GM12878 (cell line): ENCODE measurements at regions not wholly inside any gene's neighbourhood (a gene's known extent, or its start where the extent isn't known, plus 50 kb on each side); places are given as distances from the start of the nearest gene placed in this dataset.
A peak's percentile ranks its signal among the peaks of the same experiment; 100 is the strongest.

ENCODE experiments used
- ATAC-seq: fragments of 200-7000 bp; cut with Tn5 transposase; 3 replicates; pipeline ENCODE4 v1.9.1; 2020; ENCODE audit warnings: mild to moderate bottlenecking, moderate library complexity
- BruUV-seq: library from RNA; stranded (reverse); fragments of 400-500 nt; replicated peaks from 2 replicates; lab custom pipeline; 2021; lab: Mats Ljungman, UMichigan
- CTCF ChIA-PET: fragments of 300-600 bp; sonication (Branson Sonifier 250); formaldehyde crosslinking; extraction: SDS; loops from one replicate; lab custom pipeline; 2021; ENCODE audit warnings: inconsistent platforms; lab: Yijun Ruan, JAX
- POLR2A ChIA-PET: fragments of 350-600 bp; formaldehyde crosslinking; extraction: SDS; loops from one replicate; lab custom pipeline; 2021; ENCODE audit warnings: inconsistent platforms; lab: Charles Lee
- RAD21 ChIA-PET: fragments of 300-600 bp; sonication (Branson Sonifier 250); formaldehyde crosslinking; loops from one replicate; lab custom pipeline; 2023; ENCODE audit warnings: antibody characterized with exemption; ENCODE audit not compliant: unreplicated experiment; lab: Charles Lee
- SMC1A ChIA-PET: fragments of 300-600 bp; sonication (Branson Sonifier 250); formaldehyde crosslinking; loops from one replicate; lab custom pipeline; 2023; ENCODE audit not compliant: unreplicated experiment, uncharacterized antibody; lab: Charles Lee
- DNase-seq: peaks from one replicate; pipeline ENCODE4 v3.0.0-alpha.2; 2011; ENCODE audit warnings: low read depth, low spot score
- FAIRE-seq: peaks from 3 replicates; lab custom pipeline; 2011; peaks lifted over from hg19 to GRCh38; lab: Jason Lieb, UNC
- H2AFZ ChIP-seq: 2 replicates; pipeline ENCODE4 v1.6.0; 2011; ENCODE audit warnings: low read depth, low read length, control low read depth; ENCODE audit not compliant: control insufficient read depth
- H3K27ac ChIP-seq: 2 replicates; pipeline ENCODE4 v1.5.1; 2011; ENCODE audit warnings: control low read depth; ENCODE audit not compliant: control insufficient read depth, insufficient read depth
- H3K27me3 ChIP-seq, 2 experiments: replicated peaks in 1 of 2; 2 replicates each; pipeline versions ENCODE4 v1.6.0 to v1.6.1; 2011; ENCODE audit warnings: low read length in 1 of 2; ENCODE audit not compliant: control insufficient read depth in 2 of 2, insufficient read depth in 2 of 2
- H3K36me3 ChIP-seq, 2 experiments: 2 replicates each; pipeline ENCODE4 v1.5.1; 2011; ENCODE audit warnings: low read length in 1 of 2; ENCODE audit not compliant: control insufficient read depth in 2 of 2, insufficient read depth in 2 of 2
- H3K4me1 ChIP-seq: 2 replicates; pipeline ENCODE4 v1.6.1; 2011; ENCODE audit warnings: mild to moderate bottlenecking, low read length, moderate library complexity, mixed read lengths; ENCODE audit not compliant: control insufficient read depth, insufficient read depth
- H3K4me2 ChIP-seq: 2 replicates; pipeline ENCODE4 v1.6.0; 2011; ENCODE audit warnings: control low read depth; ENCODE audit not compliant: control insufficient read depth, insufficient read depth
- H3K4me3 ChIP-seq: fragments of 200-600 bp; sonication (generic); 2 replicates; pipeline ENCODE4 v1.5.1; 2016
- H3K79me2 ChIP-seq: 2 replicates; pipeline ENCODE4 v1.6.0; 2011; ENCODE audit warnings: low read length; ENCODE audit not compliant: control insufficient read depth, insufficient read depth
- H3K9ac ChIP-seq: 2 replicates; pipeline ENCODE4 v1.8.0; 2011; ENCODE audit warnings: low read length, control low read depth, mixed read lengths; ENCODE audit not compliant: control insufficient read depth, insufficient read depth
- H3K9me3 ChIP-seq: replicated peaks from 3 replicates; pipeline ENCODE4 v1.5.1; 2011; ENCODE audit warnings: mild to moderate bottlenecking, low read length; ENCODE audit not compliant: control insufficient read depth, insufficient read depth
- H4K20me1 ChIP-seq: 2 replicates; pipeline ENCODE4 v1.6.0; 2011; ENCODE audit not compliant: control insufficient read depth, insufficient read depth
- BHLHE40 ChIP-seq, 2 experiments: fragments of 450-650 bp in 1 of 2; IDR thresholded peaks; 2 replicates each; pipeline ENCODE4 v1.6.1; 2011 to 2017; ENCODE audit warnings: low read depth in 2 of 2, borderline replicate concordance in 1 of 2, improper control_type of control experiment in 1 of 2, low read length in 1 of 2, mild to moderate bottlenecking in 1 of 2
- ETV6 ChIP-seq, 2 experiments: fragments of 450-650 bp in 1 of 2; IDR thresholded peaks in 1 of 2; conservative IDR thresholded peaks in 1 of 2; 2 replicates each; pipeline ENCODE4 v1.6.1; 2014; ENCODE audit warnings: antibody characterized with exemption in 1 of 2, borderline replicate concordance in 1 of 2, low read depth in 1 of 2, mild to moderate bottlenecking in 1 of 2, moderate library complexity in 1 of 2
- NR2C1 ChIP-seq: fragments of 450-650 bp; IDR thresholded peaks from 2 replicates; pipeline ENCODE4 v1.6.1; 2017; ENCODE audit warnings: antibody characterized with exemption, mild to moderate bottlenecking, moderate library complexity
- RAD51 ChIP-seq: fragments of 450-650 bp; IDR thresholded peaks from 2 replicates; pipeline ENCODE4 v1.6.1; 2016; ENCODE audit warnings: moderate library complexity, mild to moderate bottlenecking, inconsistent platforms
- SUZ12 ChIP-seq: fragments of 200-600 bp; sonication (generic); IDR thresholded peaks from one replicate; pipeline ENCODE4 v1.6.1; 2018; ENCODE audit warnings: antibody characterized with exemption, mild to moderate bottlenecking; ENCODE audit not compliant: unreplicated experiment
- ZBTB11 ChIP-seq: fragments of 450-650 bp; formaldehyde crosslinking; IDR thresholded peaks from 2 replicates; pipeline ENCODE4 v1.5.0; 2022; ENCODE audit warnings: mild to moderate bottlenecking, missing genetic modification characterization
- ZZZ3 ChIP-seq: IDR thresholded peaks from 2 replicates; pipeline ENCODE4 v1.6.1; 2011; ENCODE audit warnings: low read depth; ENCODE audit not compliant: control insufficient read depth, insufficient read length
- WGBS: methylation state at CpG from one replicate; pipeline ENCODE4 v1.1.6; 2016; ENCODE audit warnings: low lambda C conversion rate; ENCODE audit not compliant: insufficient replicate concordance, insufficient coverage; ENCODE audit errors: missing lambda C conversion rate; 5-methylcytosine and 5-hydroxymethylcytosine counted together
- in situ Hi-C: fragments of 300-500 bp; cut with MboI; formaldehyde crosslinking; loops from 9 replicates; pipeline ENCODE4 v1.14.3; 2018; ENCODE audit warnings: mixed read lengths
- intact Hi-C: fragments of 100-400 bp; cut with micrococcal nuclease; formaldehyde crosslinking; loops from one replicate; pipeline ENCODE4 v1.14.2; 2022; ENCODE audit not compliant: unreplicated experiment
- TF ChIP-seq, protein P1 (sequence below): IDR thresholded peaks from 2 replicates; pipeline ENCODE4 v1.6.1; 2011; ENCODE audit warnings: borderline replicate concordance, low read depth, mild to moderate bottlenecking, moderate library complexity, low read length; ENCODE audit not compliant: insufficient read depth, poor library complexity, severe bottlenecking

- DNase-seq (no peak), FAIRE-seq (no peak), ATAC-seq (no peak)
- H3K4me2 ChIP-seq = no peak overlapping the region
- H3K4me3 ChIP-seq = no peak overlapping the region
- ChIA-PET SMC1A (interaction anchor here (0.7 to 2.4 kb wide), 9 partner anchors 10 to 94 kb away, joined by 3 to 6 read pairs (median 3); no protein-coding TSS in a partner anchor), POLR2A (no interaction called here), RAD21 (interaction anchor here (1.0 to 1.6 kb wide), 3 partner anchors 32 to 127 kb away, joined by 3 to 5 read pairs (median 3); no protein-coding TSS in a partner anchor), CTCF (interaction anchor here (1.5 to 1.7 kb wide), 2 partner anchors 10 to 56 kb away, joined by 4 to 7 read pairs; no protein-coding TSS in a partner anchor)
- in situ Hi-C loops (no loop called here), intact Hi-C loops (no loop called here)
- H3K79me2 ChIP-seq = no peaks in the 10 kb centered on the region
- H3K27ac ChIP-seq = no peak overlapping the region
- 76% methylated on average over 6 of the region's 6 CpGs for WGBS
- no peak for TF ChIP-seq SUZ12
- TF ChIP-seq ZZZ3 = peak; percentile 4
- no peak overlapping the region for H2AFZ ChIP-seq
- H4K20me1 ChIP-seq = no peaks in the 10 kb centered on the region
- no peaks in the 10 kb centered on the region; the same call in 2 of the 3 replicates for H3K9me3 ChIP-seq
- no peaks in the 10 kb centered on the region for H3K27me3 ChIP-seq
- BruUV-seq = no TSS peak
- H3K9ac ChIP-seq = no peak overlapping the region
- no peaks in the 10 kb centered on the region for H3K4me1 ChIP-seq
- no peaks in the 10 kb centered on the region for H3K36me3 ChIP-seq
These were observed 136.6 kb downstream of the AHR start for GRCh38 chr7:17434841-17435692.

- no peaks in the 10 kb centered on the region for H3K4me1 ChIP-seq
- in situ Hi-C loops (no loop called here), intact Hi-C loops (no loop called here)
- SMC1A ChIA-PET = interaction anchor here (0.9 to 2.4 kb wide), 12 partner anchors 8 to 133 kb away, joined by 3 to 8 read pairs (median 5); no protein-coding TSS in a partner anchor
- CTCF ChIA-PET = interaction anchor here (1.5 to 1.7 kb wide), 2 partner anchors 9 to 55 kb away, joined by 4 to 7 read pairs; no protein-coding TSS in a partner anchor
- no peak overlapping the region for H3K27ac ChIP-seq
- FAIRE-seq (no peak), ATAC-seq (no peak), DNase-seq (no peak)
- H3K4me2 ChIP-seq = no peak overlapping the region
- H3K27me3 ChIP-seq = no peaks in the 10 kb centered on the region
- WGBS = 6% methylated on average over 2 of the region's 2 CpGs
- no peak overlapping the region for H3K4me3 ChIP-seq
- peaks cover 1% of the 10 kb centered on the region; the same call in 1 of the 3 replicates for H3K9me3 ChIP-seq
- no peaks in the 10 kb centered on the region for H4K20me1 ChIP-seq
- no peaks in the 10 kb centered on the region for H3K79me2 ChIP-seq
- no peaks in the 10 kb centered on the region for H3K36me3 ChIP-seq
- no peak overlapping the region for H3K9ac ChIP-seq
- no TSS peak for BruUV-seq
- POLR2A ChIA-PET = no interaction called here
- RAD21 ChIA-PET = interaction anchor here (0.7 to 1.6 kb wide), 3 partner anchors 33 to 130 kb away, joined by 3 to 5 read pairs (median 4); no protein-coding TSS in a partner anchor
- TF ChIP-seq RAD51 (peak; percentile 56; the same call in 1 of the 2 replicates), ETV6 (conservative IDR thresholded peaks at IDR 0.05 in 1 of 2, IDR thresholded peaks at IDR 0.05 in 1 of 2; ENCODE audit: borderline replicate concordance in 1 of 2, low read depth in 1 of 2) (no peak), BHLHE40 (IDR thresholded peaks at IDR 0.05; ENCODE audit: borderline replicate concordance in 1 of 2, low read depth in 2 of 2, low read length in 1 of 2) (peak in 1 of 2 experiments; percentile 32; a peak in 1 of 4 replicates), ZBTB11 (CRISPR knock-in tag) (0 out of 2 replicates have a peak, but pooled peaks have one; percentile 15), NR2C1 (no peak)
- TF ChIP-seq, protein P1, sequence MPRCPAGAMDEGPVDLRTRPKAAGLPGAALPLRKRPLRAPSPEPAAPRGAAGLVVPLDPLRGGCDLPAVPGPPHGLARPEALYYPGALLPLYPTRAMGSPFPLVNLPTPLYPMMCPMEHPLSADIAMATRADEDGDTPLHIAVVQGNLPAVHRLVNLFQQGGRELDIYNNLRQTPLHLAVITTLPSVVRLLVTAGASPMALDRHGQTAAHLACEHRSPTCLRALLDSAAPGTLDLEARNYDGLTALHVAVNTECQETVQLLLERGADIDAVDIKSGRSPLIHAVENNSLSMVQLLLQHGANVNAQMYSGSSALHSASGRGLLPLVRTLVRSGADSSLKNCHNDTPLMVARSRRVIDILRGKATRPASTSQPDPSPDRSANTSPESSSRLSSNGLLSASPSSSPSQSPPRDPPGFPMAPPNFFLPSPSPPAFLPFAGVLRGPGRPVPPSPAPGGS = no peak
- H2AFZ ChIP-seq = no peak overlapping the region
These were observed 137.7 kb downstream of the AHR start for GRCh38 chr7:17436126-17436525.
